GM18873 (cell line): ENCODE measurements at regions not wholly inside any gene's neighbourhood (a gene's known extent, or its start where the extent isn't known, plus 50 kb on each side); places are given as distances from the start of the nearest gene placed in this dataset.
"Not testable (repeated sequence)": the region's sequence is repeated elsewhere in the genome, so short reads cannot be mapped to it uniquely, and the experiment has no call there.

Experiments
- ATAC-seq: cut with Tn5 transposase; IDR thresholded peaks from one replicate; pipeline ENCODE4 v1.9.1; 2021; ENCODE audit warnings: mild to moderate bottlenecking, moderate library complexity, moderate number of reproducible peaks; ENCODE audit not compliant: unreplicated experiment, low FRiP score

GRCh38 chr3:87624860-87625259 is 348.5 kb upstream of the POU1F1 start:
- no peak for ATAC-seq

DNA sequence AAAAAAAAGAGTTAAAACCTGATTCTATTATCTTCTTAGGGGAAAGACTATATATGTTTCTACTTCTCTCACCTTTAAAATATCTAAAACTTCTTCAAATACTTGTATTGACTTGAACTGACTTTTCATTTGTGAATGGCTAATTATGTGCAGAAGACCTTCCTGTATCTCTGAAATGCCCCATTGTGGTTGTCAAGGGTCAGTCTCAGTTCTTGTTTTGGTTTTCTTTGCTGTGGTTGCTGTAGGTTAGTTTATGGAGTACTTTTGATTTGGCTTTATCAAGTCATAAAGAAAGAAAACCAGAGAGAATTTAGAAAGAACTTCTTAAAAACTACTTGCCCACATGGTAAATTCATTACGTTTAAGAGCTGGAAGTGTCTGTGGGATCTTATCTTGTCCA is 345.3 kb upstream of the POU1F1 start:
- no peak for ATAC-seq

GRCh38 chr3:87615506-87615905 is 339.1 kb upstream of the POU1F1 start:
- ATAC-seq, result no peak

- no peak for ATAC-seq
These were observed 338.6 kb upstream of the POU1F1 start for GRCh38 chr3:87614998-87615397.

GRCh38 chr3:87607234-87607633 is 330.9 kb upstream of the POU1F1 start:
- no peak for ATAC-seq

GRCh38 chr3:87595798-87596197 is 319.4 kb upstream of the POU1F1 start:
- no peak for ATAC-seq

GRCh38 chr3:87581240-87581639 is 304.9 kb upstream of the POU1F1 start:
- ATAC-seq, result no peak

GRCh38 chr3:87576752-87577151 is 300.4 kb upstream of the POU1F1 start:
- no peak for ATAC-seq

DNA sequence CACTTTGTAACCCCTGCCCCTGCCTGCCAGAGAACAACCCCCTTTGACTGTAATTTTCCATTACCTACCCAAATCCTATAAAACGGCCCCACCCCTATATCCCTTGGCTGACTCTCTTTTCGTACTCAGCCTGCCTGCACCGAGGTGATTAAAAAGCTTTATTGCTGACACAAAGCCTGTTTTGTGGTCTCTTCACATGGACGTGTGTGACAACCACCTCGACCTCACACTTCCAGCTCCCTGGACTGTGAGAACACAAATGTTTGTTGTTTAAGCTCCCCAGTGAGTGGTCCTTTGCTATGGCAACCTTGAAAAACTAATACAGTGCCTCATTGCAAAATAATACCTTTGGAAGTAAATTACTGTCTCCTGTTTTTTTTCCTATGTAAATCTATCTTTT is 299.2 kb upstream of the POU1F1 start:
- ATAC-seq, result no peak

DNA sequence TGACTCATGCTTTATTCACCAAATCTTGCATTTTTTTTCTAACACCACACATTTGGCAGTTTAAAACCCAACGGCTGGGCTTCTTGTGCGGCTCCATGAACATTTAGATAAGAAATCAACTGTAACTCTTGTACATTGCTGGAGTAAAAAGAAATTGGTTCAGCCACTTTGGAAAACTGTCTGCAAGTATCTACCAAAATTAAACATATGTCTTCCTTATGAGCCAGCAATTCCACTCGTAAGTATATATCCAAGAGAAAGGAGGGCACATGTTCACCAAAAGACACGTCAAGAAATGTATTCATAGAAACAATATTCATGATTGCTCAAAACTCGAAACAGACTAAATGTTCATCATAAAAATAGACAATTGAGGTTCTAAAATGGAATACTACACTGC is 291.9 kb upstream of the POU1F1 start:
- no peak for ATAC-seq

- ATAC-seq, result no peak
These were observed 288.1 kb upstream of the POU1F1 start for GRCh38 chr3:87564438-87564837.

GRCh38 chr3:87563712-87564111 is 287.3 kb upstream of the POU1F1 start:
- ATAC-seq, result no peak

GRCh38 chr3:87558492-87558891 is 282.1 kb upstream of the POU1F1 start:
- ATAC-seq, result no peak

GRCh38 chr3:87555290-87555689 is 278.9 kb upstream of the POU1F1 start:
- no peak for ATAC-seq

DNA sequence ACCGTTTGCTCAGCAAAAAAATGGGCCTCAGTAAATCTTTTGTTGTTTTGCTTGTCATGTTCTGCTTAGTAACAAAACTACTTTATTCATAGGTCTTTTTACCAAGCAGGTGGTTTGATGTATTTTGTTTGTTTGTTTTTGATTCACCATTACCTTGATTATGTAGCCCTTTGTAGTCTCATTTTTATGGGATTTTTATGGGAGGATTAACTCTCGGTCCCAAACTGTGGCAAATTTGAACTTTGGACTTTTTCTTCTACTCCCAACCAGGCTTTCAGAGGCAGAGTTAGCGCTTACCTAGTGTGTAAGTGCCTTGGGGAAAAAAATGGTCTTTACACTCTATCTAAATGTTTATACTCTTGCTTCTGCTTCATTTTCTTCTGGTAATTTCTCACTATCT is 276.7 kb upstream of the POU1F1 start:
- ATAC-seq, result no peak

DNA sequence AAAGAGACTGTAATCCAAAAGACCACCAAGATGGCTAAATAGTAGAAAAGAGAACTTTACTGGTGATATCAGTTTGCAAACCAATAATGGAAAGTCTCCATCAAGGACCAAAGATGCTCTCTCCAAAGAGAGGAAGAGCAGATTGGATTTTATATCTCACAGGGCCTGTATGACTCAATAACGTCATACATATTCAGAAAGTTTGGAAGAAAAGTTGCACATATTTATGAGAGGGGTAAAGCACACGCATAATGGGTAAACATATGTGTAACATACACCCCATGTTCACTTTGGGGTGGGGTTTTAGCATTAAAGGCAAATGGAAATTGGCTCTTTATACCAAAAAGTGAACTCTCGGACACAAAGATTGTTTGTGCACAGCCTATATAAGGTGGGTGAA is 274.5 kb upstream of the POU1F1 start:
- ATAC-seq, result no peak

- no peak for ATAC-seq
These were observed 272.8 kb upstream of the POU1F1 start for GRCh38 chr3:87549208-87549607.

GRCh38 chr3:87548271-87548670 is 271.9 kb upstream of the POU1F1 start:
- no peak for ATAC-seq

GRCh38 chr3:87546216-87546615 is 269.8 kb upstream of the POU1F1 start:
- ATAC-seq, result no peak

GRCh38 chr3:87543408-87543807 is 267.0 kb upstream of the POU1F1 start:
- not testable (repeated sequence) for ATAC-seq

DNA sequence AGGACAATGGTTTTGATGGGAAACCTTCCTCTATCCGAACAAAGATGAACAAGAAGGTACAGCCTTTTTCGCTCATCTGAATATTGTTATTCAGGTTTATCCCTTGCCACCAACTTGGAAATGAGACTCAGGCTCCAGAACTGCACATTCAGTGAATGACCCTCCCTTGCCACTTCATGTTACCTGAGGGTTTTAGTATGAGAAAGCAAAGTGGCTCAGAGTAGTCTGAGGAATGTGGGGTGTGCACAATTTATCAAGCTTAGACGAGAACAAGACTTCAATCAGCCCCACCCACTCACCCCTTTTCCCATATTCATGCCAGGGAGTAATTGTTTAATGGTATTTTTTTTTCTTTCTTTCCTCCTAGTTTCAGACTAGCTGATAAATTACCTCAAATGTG is 265.3 kb upstream of the POU1F1 start:
- no peak for ATAC-seq

DNA sequence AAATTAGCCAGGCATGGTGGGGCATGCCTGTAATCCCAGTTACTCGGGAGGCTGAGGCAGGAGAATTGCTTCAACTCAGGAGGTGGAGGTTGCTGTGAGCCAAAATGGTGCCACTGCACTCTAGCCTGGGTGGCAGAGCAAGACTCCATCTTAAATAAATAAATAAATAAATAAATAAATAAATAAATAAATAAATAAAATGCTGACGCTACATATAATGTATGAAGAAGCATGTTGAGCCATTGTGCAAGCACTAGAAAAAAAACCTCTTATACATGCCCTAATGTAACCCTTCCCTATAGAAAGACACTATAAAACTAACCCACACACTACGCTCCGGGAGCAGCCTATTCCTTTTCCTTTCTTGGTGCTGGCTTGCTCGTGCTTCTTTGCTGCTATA is 262.3 kb upstream of the POU1F1 start:
- not testable (repeated sequence) for ATAC-seq

- ATAC-seq, result no peak
These were observed 233.0 kb upstream of the POU1F1 start for GRCh38 chr3:87509401-87509800.
